Neural progenitor cell (in vitro differentiated cells): ENCODE measurements at regions not wholly inside any gene's neighbourhood (a gene's known extent, or its start where the extent isn't known, plus 50 kb on each side); places are given as distances from the start of the nearest gene placed in this dataset.

Experiments
- CTCF ChIP-seq: fragments of 200-600 bp; sonication (generic); IDR thresholded peaks from 2 replicates; pipeline ENCODE4 v1.5.1; 2017; ENCODE audit warnings: antibody characterized with exemption, mild to moderate bottlenecking
- EZH2 ChIP-seq: fragments of 200-600 bp; sonication (generic); IDR thresholded peaks from 2 replicates; pipeline ENCODE4 v1.6.1; 2017; ENCODE audit warnings: antibody characterized with exemption, mild to moderate bottlenecking, moderate library complexity
- EZH2phosphoT487 ChIP-seq: fragments of 200-600 bp; sonication (generic); IDR thresholded peaks from 2 replicates; pipeline ENCODE4 v1.6.1; 2017; ENCODE audit warnings: antibody characterized with exemption

DNA sequence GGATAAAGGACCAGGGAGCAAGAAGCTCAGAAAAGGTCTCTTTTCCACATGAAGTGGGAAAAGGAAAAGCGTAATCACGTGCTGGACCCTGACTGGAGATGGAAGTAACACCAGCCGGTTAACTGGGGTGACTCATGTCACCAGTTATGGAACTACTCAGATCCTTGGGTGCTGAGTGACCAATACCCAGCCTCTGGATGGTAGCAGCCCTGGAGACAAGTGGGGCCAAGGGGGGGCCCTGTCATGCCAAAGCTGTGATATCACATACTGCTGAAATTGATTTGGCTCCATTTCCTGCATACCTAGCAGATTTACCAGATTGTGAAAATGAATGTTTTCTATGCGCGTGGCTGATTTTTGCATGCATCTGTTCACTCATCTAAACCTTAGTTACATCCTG is 158.9 kb downstream of the ZIC5 start:
- no peak for TF ChIP-seq CTCF
- TF ChIP-seq EZH2 = no peak
- no peak for TF ChIP-seq EZH2phosphoT487
